HL-60 (cell line): ENCODE measurements at regions not wholly inside any gene's neighbourhood (a gene's known extent, or its start where the extent isn't known, plus 50 kb on each side); places are given as distances from the start of the nearest gene placed in this dataset.

Experiments
- DNase-seq, 2 experiments: peaks; one replicate each; pipeline ENCODE4 v3.0.0-alpha.2; 2010 to 2020; ENCODE audit warnings: low read depth in 1 of 2, low spot score in 1 of 2
- H3K27ac ChIP-seq: fragments of 250-450 bp; sonication (Bioruptor Pico); replicated peaks from 2 replicates; pipeline ENCODE4 v1.5.1; 2020; ENCODE audit warnings: mild to moderate bottlenecking, moderate library complexity
- H3K27me3 ChIP-seq: fragments of 250-450 bp; sonication (Bioruptor Pico); 2 replicates; pipeline ENCODE4 v1.5.1; 2021; ENCODE audit warnings: mild to moderate bottlenecking, moderate library complexity; ENCODE audit not compliant: insufficient read depth, poor library complexity, severe bottlenecking
- H3K4me3 ChIP-seq: replicated peaks from 2 replicates; pipeline ENCODE4 v1.5.1; 2011; ENCODE audit warnings: mild to moderate bottlenecking, control low read depth, low read length; ENCODE audit not compliant: insufficient read depth
- GABPA ChIP-seq: IDR thresholded peaks from 2 replicates; pipeline ENCODE4 v1.6.1; 2012; ENCODE audit warnings: low read depth
- POLR2AphosphoS5 ChIP-seq: IDR thresholded peaks from 2 replicates; pipeline ENCODE4 v1.6.1; 2012; ENCODE audit warnings: low read depth
- SPI1 ChIP-seq: IDR thresholded peaks from 2 replicates; pipeline ENCODE4 v1.6.1; 2012; ENCODE audit warnings: low read depth, mild to moderate bottlenecking, borderline replicate concordance
- TF ChIP-seq, protein P1 (sequence below): IDR thresholded peaks from one replicate; pipeline ENCODE4 v1.5.1; 2011; ENCODE audit warnings: low read length, control low read depth, inconsistent platforms; ENCODE audit not compliant: insufficient read depth
- TF ChIP-seq, protein P2 (sequence below): IDR thresholded peaks from 2 replicates; pipeline ENCODE4 v1.6.1; 2012; ENCODE audit warnings: low read depth; ENCODE audit not compliant: insufficient replicate concordance

DNA sequence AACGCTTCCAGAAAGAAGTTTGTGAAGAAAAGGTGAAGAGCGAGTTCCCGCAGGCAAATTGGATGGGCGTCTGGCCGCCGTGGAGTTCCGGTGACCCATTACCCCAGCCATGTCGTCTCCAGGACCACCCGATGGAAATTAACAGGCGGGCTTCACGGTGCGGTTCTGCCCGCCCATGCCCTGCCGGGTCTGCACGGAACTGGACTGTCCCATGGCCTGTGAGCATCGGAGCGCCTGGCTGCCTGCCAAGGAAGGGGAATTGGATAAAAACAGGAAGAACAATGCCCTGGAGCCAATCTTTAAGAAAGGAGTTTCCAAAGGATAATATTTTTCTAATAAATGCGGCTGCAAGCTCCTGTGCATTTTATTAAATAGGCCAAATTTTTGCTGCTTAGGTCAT, 319.8 kb upstream of the SLC7A11 start:
- TF ChIP-seq, protein P1, sequence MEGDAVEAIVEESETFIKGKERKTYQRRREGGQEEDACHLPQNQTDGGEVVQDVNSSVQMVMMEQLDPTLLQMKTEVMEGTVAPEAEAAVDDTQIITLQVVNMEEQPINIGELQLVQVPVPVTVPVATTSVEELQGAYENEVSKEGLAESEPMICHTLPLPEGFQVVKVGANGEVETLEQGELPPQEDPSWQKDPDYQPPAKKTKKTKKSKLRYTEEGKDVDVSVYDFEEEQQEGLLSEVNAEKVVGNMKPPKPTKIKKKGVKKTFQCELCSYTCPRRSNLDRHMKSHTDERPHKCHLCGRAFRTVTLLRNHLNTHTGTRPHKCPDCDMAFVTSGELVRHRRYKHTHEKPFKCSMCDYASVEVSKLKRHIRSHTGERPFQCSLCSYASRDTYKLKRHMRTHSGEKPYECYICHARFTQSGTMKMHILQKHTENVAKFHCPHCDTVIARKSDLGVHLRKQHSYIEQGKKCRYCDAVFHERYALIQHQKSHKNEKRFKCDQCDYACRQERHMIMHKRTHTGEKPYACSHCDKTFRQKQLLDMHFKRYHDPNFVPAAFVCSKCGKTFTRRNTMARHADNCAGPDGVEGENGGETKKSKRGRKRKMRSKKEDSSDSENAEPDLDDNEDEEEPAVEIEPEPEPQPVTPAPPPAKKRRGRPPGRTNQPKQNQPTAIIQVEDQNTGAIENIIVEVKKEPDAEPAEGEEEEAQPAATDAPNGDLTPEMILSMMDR, result no peak
- TF ChIP-seq GABPA, result no peak
- TF ChIP-seq, protein P2, sequence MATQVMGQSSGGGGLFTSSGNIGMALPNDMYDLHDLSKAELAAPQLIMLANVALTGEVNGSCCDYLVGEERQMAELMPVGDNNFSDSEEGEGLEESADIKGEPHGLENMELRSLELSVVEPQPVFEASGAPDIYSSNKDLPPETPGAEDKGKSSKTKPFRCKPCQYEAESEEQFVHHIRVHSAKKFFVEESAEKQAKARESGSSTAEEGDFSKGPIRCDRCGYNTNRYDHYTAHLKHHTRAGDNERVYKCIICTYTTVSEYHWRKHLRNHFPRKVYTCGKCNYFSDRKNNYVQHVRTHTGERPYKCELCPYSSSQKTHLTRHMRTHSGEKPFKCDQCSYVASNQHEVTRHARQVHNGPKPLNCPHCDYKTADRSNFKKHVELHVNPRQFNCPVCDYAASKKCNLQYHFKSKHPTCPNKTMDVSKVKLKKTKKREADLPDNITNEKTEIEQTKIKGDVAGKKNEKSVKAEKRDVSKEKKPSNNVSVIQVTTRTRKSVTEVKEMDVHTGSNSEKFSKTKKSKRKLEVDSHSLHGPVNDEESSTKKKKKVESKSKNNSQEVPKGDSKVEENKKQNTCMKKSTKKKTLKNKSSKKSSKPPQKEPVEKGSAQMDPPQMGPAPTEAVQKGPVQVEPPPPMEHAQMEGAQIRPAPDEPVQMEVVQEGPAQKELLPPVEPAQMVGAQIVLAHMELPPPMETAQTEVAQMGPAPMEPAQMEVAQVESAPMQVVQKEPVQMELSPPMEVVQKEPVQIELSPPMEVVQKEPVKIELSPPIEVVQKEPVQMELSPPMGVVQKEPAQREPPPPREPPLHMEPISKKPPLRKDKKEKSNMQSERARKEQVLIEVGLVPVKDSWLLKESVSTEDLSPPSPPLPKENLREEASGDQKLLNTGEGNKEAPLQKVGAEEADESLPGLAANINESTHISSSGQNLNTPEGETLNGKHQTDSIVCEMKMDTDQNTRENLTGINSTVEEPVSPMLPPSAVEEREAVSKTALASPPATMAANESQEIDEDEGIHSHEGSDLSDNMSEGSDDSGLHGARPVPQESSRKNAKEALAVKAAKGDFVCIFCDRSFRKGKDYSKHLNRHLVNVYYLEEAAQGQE, result no peak
- TF ChIP-seq SPI1, result no peak
- no peak for TF ChIP-seq POLR2AphosphoS5
- no peak overlapping the region for H3K27ac ChIP-seq
- H3K27me3 ChIP-seq, result no peaks in the 10 kb centered on the region
- H3K4me3 ChIP-seq, result no peak overlapping the region
- DNase-seq, result no peak

DNA sequence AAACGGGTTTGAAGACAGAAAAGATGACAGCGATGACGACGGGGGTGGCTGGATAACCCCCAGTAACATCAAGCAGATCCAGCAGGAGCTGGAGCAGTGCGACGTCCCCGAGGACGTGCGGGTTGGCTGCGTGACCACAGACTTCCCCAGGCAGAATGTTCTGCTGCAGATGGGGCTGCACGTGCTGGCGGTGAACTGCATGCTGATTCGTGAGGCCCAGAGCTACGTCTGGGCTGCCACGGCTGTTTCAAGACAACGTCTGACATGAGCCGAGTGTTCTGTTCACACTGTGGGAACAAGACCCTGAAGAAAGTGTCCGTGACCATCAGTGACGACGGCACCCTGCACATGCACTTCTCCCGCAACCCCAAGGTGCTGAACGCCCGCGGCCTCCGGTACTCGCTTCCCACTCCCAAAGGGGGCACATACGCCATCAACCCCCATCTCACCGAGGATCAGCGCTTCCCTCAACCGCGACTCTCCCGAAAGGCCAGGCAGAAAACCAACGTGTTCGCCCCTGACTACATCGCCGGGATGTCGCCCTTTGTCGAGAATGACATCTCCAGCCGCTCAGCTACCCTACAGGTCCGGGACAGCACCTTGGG, 319.2 kb upstream of the SLC7A11 start:
- DNase-seq, result no peak
- TF ChIP-seq POLR2AphosphoS5 (no peak), GABPA (no peak), SPI1 (no peak)
- TF ChIP-seq, protein P2, result no peak
- TF ChIP-seq, protein P1, result no peak
- no peak overlapping the region for H3K4me3 ChIP-seq
- H3K27ac ChIP-seq, result no peak overlapping the region
- H3K27me3 ChIP-seq, result no peaks in the 10 kb centered on the region

DNA sequence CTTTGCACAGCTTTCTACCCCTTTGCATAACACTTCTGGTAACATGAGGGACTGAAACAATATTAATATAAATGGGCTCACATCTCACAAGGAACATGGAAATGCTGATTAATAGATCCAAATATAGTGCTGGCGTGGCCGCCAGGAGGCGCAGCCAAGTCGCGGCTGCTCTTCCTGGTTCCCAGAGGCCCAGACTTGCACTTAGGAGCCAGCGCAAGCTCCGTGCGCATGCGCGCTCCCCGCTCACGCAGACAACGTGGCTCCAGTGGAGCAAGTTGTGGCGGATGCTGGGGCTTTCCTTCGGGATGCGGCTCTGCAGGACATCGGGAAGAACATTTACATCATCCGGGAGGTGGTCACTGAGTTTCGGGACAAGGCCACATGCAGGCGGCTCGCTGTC, 318.3 kb upstream of the SLC7A11 start:
- Histone ChIP-seq H3K27me3 (no peaks in the 10 kb centered on the region), H3K4me3 (no peak overlapping the region), H3K27ac (no peak overlapping the region)
- DNase-seq, result no peak
- no peak for TF ChIP-seq GABPA

DNA sequence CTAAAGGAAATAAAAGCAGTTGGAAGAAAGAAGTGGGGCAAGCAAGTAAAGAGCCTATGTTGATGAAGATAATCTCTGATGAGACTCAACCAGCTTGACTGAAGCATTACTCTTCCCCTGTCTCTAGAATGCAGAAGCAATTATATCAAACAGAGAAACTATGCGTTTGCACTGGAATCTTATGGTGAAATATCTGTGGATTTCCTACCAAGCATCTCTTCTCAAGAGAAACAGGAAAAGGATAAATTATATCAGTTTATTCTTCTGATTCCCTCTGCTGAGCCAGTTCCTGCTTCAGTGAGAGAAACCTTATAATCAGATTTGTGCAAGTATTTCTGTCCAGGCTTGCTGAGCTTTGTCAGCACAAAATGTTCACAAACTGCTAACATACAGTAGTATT, 316.7 kb upstream of the SLC7A11 start:
- H3K27me3 ChIP-seq, result no peaks in the 10 kb centered on the region
- TF ChIP-seq, protein P1, result no peak
- TF ChIP-seq, protein P2, result no peak
- no peak for TF ChIP-seq SPI1
- TF ChIP-seq GABPA, result no peak
- no peak for TF ChIP-seq POLR2AphosphoS5
- no peak for DNase-seq
- no peak overlapping the region for H3K27ac ChIP-seq
- no peak overlapping the region for H3K4me3 ChIP-seq
